ENCODE measurements at regions not wholly inside any gene's neighbourhood (a gene's known extent, or its start where the extent isn't known, plus 50 kb on each side); places are given as distances from the start of the nearest gene placed in this dataset.
A peak's percentile ranks its signal among the peaks of the same experiment; 100 is the strongest.

DNA sequence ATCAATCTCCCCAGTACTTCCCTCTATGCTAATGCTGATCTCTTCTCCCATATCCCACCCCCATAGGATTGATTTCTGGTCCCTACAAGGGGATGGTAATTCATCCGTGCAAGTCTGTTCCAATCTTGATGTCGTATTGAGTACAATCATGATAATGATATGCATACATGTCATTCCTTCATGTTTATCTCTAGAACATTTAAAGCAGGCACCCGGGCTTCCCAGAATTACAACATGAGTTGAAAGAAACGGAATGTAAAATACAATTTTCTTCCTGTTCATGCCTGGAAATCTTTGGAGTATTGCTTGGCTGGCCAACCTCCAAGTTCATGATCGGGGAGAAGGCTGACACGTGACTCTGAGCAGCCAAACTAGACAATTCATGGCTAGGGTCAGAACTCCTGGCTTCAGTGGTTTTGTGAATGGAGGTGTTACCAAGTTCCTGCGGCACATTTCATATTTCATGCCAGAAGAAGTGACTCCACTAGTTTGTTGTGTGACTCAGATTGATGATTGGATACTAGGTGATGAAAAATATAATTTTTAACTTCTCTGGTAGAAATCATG, 66.6 kb downstream of the C9orf152 start:
- no peak for DNase-seq
- Mint-ChIP-seq H3K4me1 (peaks cover 9 to 54% (median 41%) of the 10 kb centered on the region in 4 donors), H3K27ac (peak overlapping the region; percentile 1 to 88 (median 70)), H3K4me3 (no peak overlapping the region), H3K27me3 (no peaks in the 10 kb centered on the region), H3K9me3 (peaks cover 0 to 3% (median 0%) of the 10 kb centered on the region in 7 donors), H3K36me3 (peaks cover 43% of the 10 kb centered on the region)
- ATAC-seq (ENCODE audit: low read depth in 2 of 2) = no peak
- Histone ChIP-seq H3K27ac (ENCODE audit: insufficient read depth, low read length, poor library complexity, severe bottlenecking) (no peak overlapping the region), H3K4me1 (ENCODE audit: control insufficient read depth, insufficient read depth, low read length, poor library complexity, severe bottlenecking) (peaks cover 26% of the 10 kb centered on the region), H3K27me3 (ENCODE audit: control insufficient read depth, insufficient read depth, low read length) (no peaks in the 10 kb centered on the region), H3K4me3 (ENCODE audit: low read depth, low read length) (no peak overlapping the region), H3K36me3 (ENCODE audit: control insufficient read depth, insufficient read depth, low read length) (peaks cover 34% of the 10 kb centered on the region), H3K9me3 (ENCODE audit: control insufficient read depth in 2 of 2, low read length in 2 of 2) (no peaks in the 10 kb centered on the region)

DNA sequence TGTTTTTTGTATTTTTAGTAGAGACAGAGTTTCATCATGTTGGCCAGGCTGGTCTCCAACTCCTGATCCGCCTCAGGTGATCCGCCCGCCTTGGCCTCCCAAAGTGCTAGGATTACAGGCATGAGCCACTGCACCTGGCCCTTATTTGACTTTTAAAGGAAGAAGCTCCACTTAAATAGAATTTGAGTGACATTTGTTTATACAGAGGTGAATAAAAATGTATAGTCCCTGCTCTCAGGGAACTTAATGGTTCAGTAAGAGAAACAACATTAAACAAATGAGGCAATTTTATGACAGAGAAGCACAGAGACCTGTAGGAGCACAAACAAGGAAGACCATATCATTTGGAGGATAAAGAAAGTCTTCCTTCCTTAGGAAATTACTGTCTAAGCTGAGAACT, 65.7 kb downstream of the C9orf152 start:
- no peaks in the 10 kb centered on the region for H3K27me3 Mint-ChIP-seq
- Histone ChIP-seq H3K4me1 (ENCODE audit: control insufficient read depth, insufficient read depth, low read length, poor library complexity, severe bottlenecking) (peaks cover 26% of the 10 kb centered on the region), H3K27ac (ENCODE audit: insufficient read depth, low read length, poor library complexity, severe bottlenecking) (no peak overlapping the region), H3K4me3 (ENCODE audit: low read depth, low read length) (no peak overlapping the region), H3K27me3 (ENCODE audit: control insufficient read depth, insufficient read depth, low read length) (no peaks in the 10 kb centered on the region), H3K36me3 (ENCODE audit: control insufficient read depth, insufficient read depth, low read length) (peaks cover 24% of the 10 kb centered on the region), H3K9me3 (ENCODE audit: control insufficient read depth in 2 of 2, low read length in 2 of 2) (no peaks in the 10 kb centered on the region)
- H3K4me3 Mint-ChIP-seq = peak overlapping the region in 2 of 4 donors; percentile 0 to 29
- DNase-seq = no peak
- peak overlapping the region; percentile 34 to 91 (median 88) for H3K27ac Mint-ChIP-seq
- H3K36me3 Mint-ChIP-seq = peaks cover 34% of the 10 kb centered on the region
- peaks cover 0 to 3% (median 0%) of the 10 kb centered on the region in 7 donors for H3K9me3 Mint-ChIP-seq
- ATAC-seq (ENCODE audit: low read depth in 2 of 2) = no peak
- H3K4me1 Mint-ChIP-seq = peaks cover 10 to 59% (median 48%) of the 10 kb centered on the region in 4 donors

DNA sequence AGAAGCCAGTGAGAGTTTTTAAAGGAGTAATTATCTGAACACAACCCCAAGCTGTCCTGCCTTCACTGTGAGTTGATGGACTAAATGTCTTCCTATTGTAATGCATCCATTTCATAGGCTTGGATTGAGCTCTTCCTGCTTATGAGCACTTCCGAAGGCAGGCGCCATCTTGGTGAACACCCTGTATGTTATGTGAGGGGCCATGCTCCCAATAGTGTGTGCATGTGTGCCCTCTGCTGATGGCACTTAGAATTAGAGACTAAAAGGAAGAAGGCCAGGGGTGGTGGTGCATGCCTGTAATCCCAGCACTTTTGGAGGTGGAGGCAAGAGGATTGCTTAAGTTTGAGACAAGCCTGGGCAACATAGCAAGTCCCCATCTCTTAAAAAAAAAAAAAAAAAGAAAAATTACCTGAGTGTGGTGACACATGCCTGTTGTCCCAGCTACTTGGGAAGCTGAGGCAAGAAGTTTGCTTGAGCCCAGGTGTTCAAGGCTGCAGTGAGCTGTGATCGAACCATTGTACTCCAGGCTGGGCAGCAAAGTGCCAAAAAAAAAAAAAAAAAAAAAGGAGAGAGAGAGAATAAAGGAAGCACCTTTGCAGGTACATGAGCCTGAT, 65.0 kb downstream of the C9orf152 start:
- H3K27ac ChIP-seq (ENCODE audit: insufficient read depth, low read length, poor library complexity, severe bottlenecking) = peak overlapping the region; percentile 74
- peak overlapping the region; percentile 34 to 91 (median 88) for H3K27ac Mint-ChIP-seq
- peaks cover 12 to 66% (median 55%) of the 10 kb centered on the region in 4 donors for H3K4me1 Mint-ChIP-seq

DNA sequence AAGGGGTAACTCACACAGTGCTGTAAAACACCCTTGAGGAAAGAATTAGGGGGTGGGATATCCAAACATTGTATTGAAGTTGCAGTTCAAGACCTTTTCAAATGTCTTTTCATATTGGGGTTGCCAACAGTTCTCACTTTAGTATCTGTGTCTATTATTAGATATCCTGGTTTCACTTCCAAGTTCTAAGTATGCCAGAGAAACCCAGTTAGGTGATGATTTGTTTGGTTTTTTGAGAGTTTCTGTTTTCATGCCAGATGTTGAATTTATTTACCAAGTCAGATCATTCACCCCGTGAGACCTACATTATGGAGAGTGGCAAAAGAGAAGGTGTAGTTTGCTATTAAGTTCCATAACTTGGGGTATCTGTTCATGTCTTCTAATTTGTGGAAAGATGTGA, 64.5 kb downstream of the C9orf152 start:
- Mint-ChIP-seq H3K4me1 (peaks cover 17 to 71% (median 59%) of the 10 kb centered on the region in 4 donors), H3K4me3 (peak overlapping the region; percentile 6 to 60 (median 29))

More for the DNA sequence above, 65.0 kb downstream of the C9orf152 start:
- no peaks in the 10 kb centered on the region for H3K27me3 Mint-ChIP-seq
- H3K4me1 ChIP-seq (ENCODE audit: control insufficient read depth, insufficient read depth, low read length, poor library complexity, severe bottlenecking) = peaks cover 26% of the 10 kb centered on the region
- no peak overlapping the region for H3K4me3 ChIP-seq (ENCODE audit: low read depth, low read length)
- peaks cover 28% of the 10 kb centered on the region for H3K36me3 Mint-ChIP-seq
- DNase-seq (no peak), ATAC-seq (ENCODE audit: low read depth in 2 of 2) (no peak)
- no peaks in the 10 kb centered on the region for H3K27me3 ChIP-seq (ENCODE audit: control insufficient read depth, insufficient read depth, low read length)
- peak overlapping the region in 2 of 4 donors; percentile 0 to 51 for H3K4me3 Mint-ChIP-seq
- peaks cover 0 to 3% (median 0%) of the 10 kb centered on the region in 7 donors for H3K9me3 Mint-ChIP-seq
- no peaks in the 10 kb centered on the region for H3K9me3 ChIP-seq (ENCODE audit: control insufficient read depth in 2 of 2, low read length in 2 of 2)
- peaks cover 17% of the 10 kb centered on the region for H3K36me3 ChIP-seq (ENCODE audit: control insufficient read depth, insufficient read depth, low read length)

GRCh38 chr9:110143950-110144545, 63.9 kb downstream of the C9orf152 start:
- Mint-ChIP-seq H3K36me3 (peaks cover 22% of the 10 kb centered on the region), H3K4me1 (peaks cover 21 to 77% (median 63%) of the 10 kb centered on the region in 4 donors), H3K4me3 (peak overlapping the region; percentile 6 to 60 (median 29)), H3K9me3 (peaks cover 0 to 3% (median 0%) of the 10 kb centered on the region in 7 donors), H3K27ac (peak overlapping the region; percentile 14 to 88 (median 84)), H3K27me3 (no peaks in the 10 kb centered on the region)
- H3K27ac ChIP-seq (ENCODE audit: insufficient read depth, low read length, poor library complexity, severe bottlenecking) = peak overlapping the region; percentile 74
- ATAC-seq (ENCODE audit: low read depth in 2 of 2) = peak; percentile 68 to 71
- no peaks in the 10 kb centered on the region for H3K27me3 ChIP-seq (ENCODE audit: control insufficient read depth, insufficient read depth, low read length)
- H3K9me3 ChIP-seq (ENCODE audit: control insufficient read depth in 2 of 2, low read length in 2 of 2) = no peaks in the 10 kb centered on the region
- peak in 2 of 3 donors; percentile 16 to 59 for DNase-seq
- peak overlapping the region; percentile 23 for H3K4me3 ChIP-seq (ENCODE audit: low read depth, low read length)
- H3K4me1 ChIP-seq (ENCODE audit: control insufficient read depth, insufficient read depth, low read length, poor library complexity, severe bottlenecking) = peaks cover 35% of the 10 kb centered on the region
- peaks cover 7% of the 10 kb centered on the region for H3K36me3 ChIP-seq (ENCODE audit: control insufficient read depth, insufficient read depth, low read length)

More for the DNA sequence above, 64.5 kb downstream of the C9orf152 start:
- Mint-ChIP-seq H3K9me3 (peaks cover 0 to 3% (median 0%) of the 10 kb centered on the region in 7 donors), H3K27ac (peak overlapping the region; percentile 84 to 91 (median 88)), H3K27me3 (no peaks in the 10 kb centered on the region), H3K36me3 (peaks cover 25% of the 10 kb centered on the region)
- Histone ChIP-seq H3K36me3 (ENCODE audit: control insufficient read depth, insufficient read depth, low read length) (peaks cover 13% of the 10 kb centered on the region), H3K27ac (ENCODE audit: insufficient read depth, low read length, poor library complexity, severe bottlenecking) (peak overlapping the region; percentile 74), H3K4me3 (ENCODE audit: low read depth, low read length) (peak overlapping the region; percentile 23), H3K9me3 (ENCODE audit: control insufficient read depth in 2 of 2, low read length in 2 of 2) (no peaks in the 10 kb centered on the region), H3K27me3 (ENCODE audit: control insufficient read depth, insufficient read depth, low read length) (no peaks in the 10 kb centered on the region), H3K4me1 (ENCODE audit: control insufficient read depth, insufficient read depth, low read length, poor library complexity, severe bottlenecking) (peaks cover 30% of the 10 kb centered on the region)
- peak in 1 of 3 donors; percentile 40 for DNase-seq
- no peak for ATAC-seq (ENCODE audit: low read depth in 2 of 2)

DNA sequence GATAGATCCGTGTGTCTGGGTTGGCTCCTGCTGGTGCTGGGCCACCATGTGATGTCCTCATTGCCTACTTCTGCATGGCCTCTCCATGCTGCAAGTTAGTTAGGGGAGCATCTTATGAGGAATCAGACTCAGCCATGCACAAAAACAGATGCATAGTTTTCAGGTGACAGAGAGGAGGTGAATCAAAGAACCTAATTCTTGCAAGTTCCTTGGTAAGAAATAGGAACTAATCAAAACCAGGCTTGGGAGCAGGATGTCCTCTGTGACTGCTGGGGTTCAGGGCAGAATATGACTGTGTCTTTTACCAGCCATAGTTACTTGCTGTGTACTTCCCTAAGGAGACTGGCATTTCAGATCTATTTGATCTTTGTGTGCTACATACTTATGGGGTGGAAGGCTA, 61.6 kb downstream of the C9orf152 start:
- Histone ChIP-seq H3K27ac (ENCODE audit: insufficient read depth, low read length, poor library complexity, severe bottlenecking) (no peak overlapping the region), H3K4me3 (ENCODE audit: low read depth, low read length) (no peak overlapping the region), H3K27me3 (ENCODE audit: control insufficient read depth, insufficient read depth, low read length) (no peaks in the 10 kb centered on the region), H3K4me1 (ENCODE audit: control insufficient read depth, insufficient read depth, low read length, poor library complexity, severe bottlenecking) (peaks cover 53% of the 10 kb centered on the region), H3K9me3 (ENCODE audit: control insufficient read depth in 2 of 2, low read length in 2 of 2) (peaks cover 0 to 2% of the 10 kb centered on the region in 2 experiments), H3K36me3 (ENCODE audit: control insufficient read depth, insufficient read depth, low read length) (no peaks in the 10 kb centered on the region)
- Mint-ChIP-seq H3K9me3 (peaks cover 0 to 3% (median 0%) of the 10 kb centered on the region in 7 donors), H3K4me3 (peak overlapping the region in 1 of 4 donors; percentile 53), H3K27ac (peak overlapping the region in 2 of 3 donors; percentile 3 to 29), H3K36me3 (peaks cover 17% of the 10 kb centered on the region), H3K4me1 (peaks cover 36 to 92% (median 74%) of the 10 kb centered on the region in 4 donors), H3K27me3 (no peaks in the 10 kb centered on the region)
- no peak for DNase-seq
- ATAC-seq (ENCODE audit: low read depth in 2 of 2) = no peak

DNA sequence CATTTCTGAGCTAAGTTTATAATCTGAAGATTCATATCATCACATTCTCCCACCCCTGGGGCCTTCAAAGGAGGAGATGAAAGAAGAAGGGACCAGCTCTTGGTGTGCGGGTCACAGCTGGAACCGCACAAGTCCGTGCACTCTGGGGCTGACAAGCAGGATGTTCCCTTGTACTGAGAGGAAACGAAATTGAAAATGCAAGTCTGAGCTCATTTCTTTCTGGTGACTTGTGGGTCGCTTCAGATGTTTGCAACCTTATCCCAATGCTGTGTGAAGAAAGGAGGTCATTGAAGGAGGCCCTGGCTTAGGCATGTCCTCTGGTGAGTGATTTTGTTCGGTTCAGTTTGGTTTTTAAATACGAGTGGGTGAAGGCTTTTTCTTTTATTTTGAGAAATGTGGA, 59.6 kb downstream of the C9orf152 start:
- H3K4me3 ChIP-seq (ENCODE audit: low read depth, low read length) = peak overlapping the region; percentile 93
- Mint-ChIP-seq H3K4me1 (peaks cover 38 to 92% (median 81%) of the 10 kb centered on the region in 4 donors), H3K9me3 (peaks cover 0 to 2% (median 0%) of the 10 kb centered on the region in 7 donors), H3K36me3 (peaks cover 11% of the 10 kb centered on the region), H3K27ac (peak overlapping the region; percentile 88 to 97 (median 95)), H3K27me3 (no peaks in the 10 kb centered on the region), H3K4me3 (peak overlapping the region; percentile 58 to 98 (median 88))
- peaks cover 49% of the 10 kb centered on the region for H3K4me1 ChIP-seq (ENCODE audit: control insufficient read depth, insufficient read depth, low read length, poor library complexity, severe bottlenecking)
- peak; percentile 73 to 77 for ATAC-seq (ENCODE audit: low read depth in 2 of 2)
- peak overlapping the region; percentile 67 for H3K27ac ChIP-seq (ENCODE audit: insufficient read depth, low read length, poor library complexity, severe bottlenecking)
- H3K9me3 ChIP-seq (ENCODE audit: control insufficient read depth in 2 of 2, low read length in 2 of 2) = peaks cover 0 to 2% of the 10 kb centered on the region in 2 experiments
- no peaks in the 10 kb centered on the region for H3K36me3 ChIP-seq (ENCODE audit: control insufficient read depth, insufficient read depth, low read length)
- no peaks in the 10 kb centered on the region for H3K27me3 ChIP-seq (ENCODE audit: control insufficient read depth, insufficient read depth, low read length)
- peak in 2 of 3 donors; percentile 46 to 89 for DNase-seq
